Right kidney (tissue), 1 donor: ENCODE measurements at regions not wholly inside any gene's neighbourhood (a gene's known extent, or its start where the extent isn't known, plus 50 kb on each side); places are given as distances from the start of the nearest gene placed in this dataset.
"Not testable (repeated sequence)": the region's sequence is repeated elsewhere in the genome, so short reads cannot be mapped to it uniquely, and the experiment has no call there.

ENCODE experiments used
- DNase-seq: peaks from one replicate; pipeline ENCODE4 v3.0.0-alpha.2; 2016

DNA sequence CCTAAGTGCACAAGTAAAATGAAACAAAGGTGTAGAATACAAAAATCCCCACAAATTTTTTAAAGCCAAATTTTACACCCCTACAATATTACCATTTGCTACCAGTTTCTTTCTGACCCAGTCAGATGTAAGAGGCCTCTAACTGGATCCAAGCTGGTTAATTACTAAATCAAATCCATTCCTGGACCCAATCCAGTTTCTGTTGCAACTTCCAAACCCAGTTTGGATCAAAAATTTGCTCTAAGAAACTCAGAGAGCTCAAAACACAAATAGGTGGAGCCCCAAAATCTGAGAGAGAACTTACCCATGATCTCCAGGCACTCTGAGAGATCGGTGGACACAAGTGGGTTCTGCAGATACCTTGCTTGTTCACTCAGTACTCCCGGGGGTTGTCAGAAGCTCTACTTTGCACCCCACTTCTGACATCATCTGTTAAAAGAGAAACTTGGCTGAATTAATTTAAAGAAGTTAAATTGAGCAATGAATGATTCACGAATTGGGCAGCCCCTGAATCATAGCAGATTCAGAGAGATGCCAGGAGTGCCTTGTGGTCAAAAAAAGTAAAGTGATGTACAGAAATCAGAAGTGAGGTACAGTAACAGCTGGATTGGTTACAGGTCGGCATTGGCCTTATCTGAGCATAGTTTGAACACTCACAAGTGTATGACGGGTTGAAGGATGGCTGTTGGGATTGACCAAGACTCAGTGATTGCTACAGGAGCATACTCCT, 448.0 kb downstream of the KCNT2 start:
- no peak for DNase-seq

DNA sequence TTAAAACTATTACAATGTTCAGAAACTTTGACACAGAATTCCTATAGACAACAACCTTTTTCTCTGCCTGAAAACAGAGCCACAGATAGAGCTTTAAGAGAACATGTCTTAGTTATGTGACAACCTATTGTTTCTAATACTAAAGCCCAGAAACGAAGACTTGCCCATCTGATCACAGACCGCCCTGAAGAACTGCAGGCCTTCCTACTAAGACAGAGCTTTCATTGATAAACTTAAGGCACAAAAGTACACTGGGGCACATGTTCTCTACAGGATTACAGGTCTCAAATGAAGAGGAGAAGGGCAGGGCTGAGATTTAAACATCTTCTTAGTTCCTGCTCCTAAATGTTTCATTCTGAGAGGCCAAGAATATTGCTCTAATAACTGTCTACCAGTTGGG, 452.7 kb downstream of the KCNT2 start:
- no peak for DNase-seq

DNA sequence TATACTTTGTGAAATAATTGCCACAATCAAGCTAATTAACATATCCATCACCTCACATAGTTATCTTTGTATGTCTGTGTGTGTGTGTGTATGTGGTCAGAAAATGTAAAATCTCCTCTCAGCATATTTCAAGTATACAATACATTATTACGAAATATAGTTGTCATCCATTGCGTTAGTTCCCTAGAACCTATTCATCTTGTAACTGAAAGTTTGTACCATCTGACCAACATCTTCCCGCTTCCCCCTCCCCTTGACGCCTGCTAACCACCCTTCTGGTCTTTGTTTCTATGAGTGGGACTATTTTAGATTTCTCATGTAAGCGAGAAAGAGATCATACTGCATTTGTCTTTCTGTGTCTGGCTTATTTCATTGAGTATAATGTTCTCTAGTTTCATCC, 455.3 kb downstream of the KCNT2 start:
- DNase-seq = no peak

DNA sequence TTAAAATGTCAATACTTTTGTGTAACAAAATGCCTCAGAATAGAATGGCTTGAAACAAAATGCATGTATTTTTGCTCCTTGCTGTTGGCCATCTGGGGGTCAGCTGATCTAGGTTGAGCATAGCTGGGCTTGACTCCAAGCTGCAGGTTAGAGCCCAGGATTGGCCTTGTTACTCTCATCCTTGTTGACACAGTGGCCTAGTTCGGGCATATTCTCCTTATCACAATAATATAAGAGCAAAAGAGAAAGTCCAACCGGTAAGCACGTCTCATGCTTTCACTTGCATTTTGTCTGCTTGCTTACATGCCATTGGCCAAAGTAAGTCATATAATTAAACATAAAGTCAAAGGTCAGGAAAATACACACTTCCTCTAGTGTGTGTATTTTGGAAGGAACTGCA, 456.2 kb downstream of the KCNT2 start:
- no peak for DNase-seq

DNA sequence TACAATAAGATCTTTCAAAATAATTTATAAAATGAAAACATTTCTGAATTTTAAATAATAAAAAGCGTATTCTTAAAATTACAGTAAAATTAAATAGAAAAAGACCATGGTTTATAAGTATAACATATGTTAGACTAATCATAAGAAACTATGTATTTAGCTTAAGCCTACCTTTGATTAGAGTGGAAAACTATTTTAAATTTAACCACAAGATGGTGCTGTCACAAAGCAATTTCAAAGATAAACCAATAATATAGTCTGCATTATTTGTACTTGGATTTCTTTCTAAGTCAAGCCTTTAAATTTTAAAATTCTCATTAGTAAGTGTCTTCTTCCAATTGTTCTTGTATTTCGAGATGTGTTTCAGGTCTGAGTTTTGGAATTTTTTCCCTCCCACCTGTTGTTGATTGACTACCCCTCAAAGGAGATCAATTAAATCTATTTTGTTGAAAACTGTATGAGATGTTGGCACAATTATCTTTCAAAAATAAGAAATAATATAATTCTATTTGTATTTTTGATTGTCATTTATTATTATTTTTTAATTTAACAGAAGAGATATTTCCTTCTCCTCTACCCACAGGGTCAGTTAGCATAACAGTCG, 459.8 kb downstream of the KCNT2 start:
- DNase-seq = no peak

DNA sequence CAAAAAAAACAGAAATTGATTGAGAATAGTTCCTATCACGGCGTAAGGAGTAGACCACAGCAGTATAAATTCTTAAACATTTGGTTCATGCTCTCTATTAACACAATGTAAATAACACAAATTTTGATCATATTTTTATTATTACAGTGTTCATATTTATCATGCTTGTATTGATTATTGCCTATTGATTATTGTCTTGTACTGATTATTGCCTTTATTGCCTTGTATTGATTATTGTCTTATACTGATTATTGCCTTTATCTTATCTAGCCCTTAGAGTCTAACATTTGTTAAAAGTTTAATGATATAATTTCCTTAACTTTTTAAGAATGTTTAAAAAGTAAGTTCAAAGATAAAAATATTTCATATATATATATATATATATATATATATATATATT, 460.7 kb downstream of the KCNT2 start:
- no peak for DNase-seq

DNA sequence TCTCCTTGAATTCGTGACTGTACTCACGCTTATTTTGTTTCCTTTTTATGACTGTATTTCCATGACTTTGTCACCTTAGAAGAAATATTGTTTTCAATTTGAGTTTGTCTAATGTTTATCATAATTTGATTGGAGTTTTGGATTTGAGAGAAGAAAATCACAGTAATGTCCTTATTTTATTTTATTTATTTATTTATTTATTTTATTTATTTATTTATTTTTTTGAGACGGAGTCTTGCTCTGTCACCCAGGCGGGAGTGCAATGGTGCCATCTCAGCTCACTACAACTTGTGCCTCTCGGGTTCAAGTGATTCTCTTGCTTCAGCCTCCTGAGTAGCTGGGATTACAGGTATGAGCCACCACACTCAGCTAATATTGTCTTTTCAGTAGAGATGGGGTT, 463.1 kb downstream of the KCNT2 start:
- DNase-seq = not testable (repeated sequence)

DNA sequence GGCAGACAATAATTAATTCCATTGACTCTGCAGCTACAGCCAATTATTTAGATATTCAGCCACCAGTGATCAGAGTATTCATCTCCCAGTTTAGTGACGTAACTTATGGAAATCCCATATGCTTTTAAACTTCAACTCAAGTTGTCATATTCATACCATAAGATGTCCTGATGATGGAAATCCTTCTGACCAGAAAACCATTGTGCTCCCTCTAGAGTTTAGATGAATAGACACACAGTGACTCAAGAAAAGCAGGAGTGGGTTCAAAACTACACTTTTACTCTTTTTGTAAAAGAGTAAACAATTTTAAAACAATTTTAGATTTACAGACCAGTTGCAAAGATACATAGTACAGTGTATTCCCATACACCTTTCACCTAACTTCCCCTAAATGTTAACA, 463.7 kb downstream of the KCNT2 start:
- no peak for DNase-seq

DNA sequence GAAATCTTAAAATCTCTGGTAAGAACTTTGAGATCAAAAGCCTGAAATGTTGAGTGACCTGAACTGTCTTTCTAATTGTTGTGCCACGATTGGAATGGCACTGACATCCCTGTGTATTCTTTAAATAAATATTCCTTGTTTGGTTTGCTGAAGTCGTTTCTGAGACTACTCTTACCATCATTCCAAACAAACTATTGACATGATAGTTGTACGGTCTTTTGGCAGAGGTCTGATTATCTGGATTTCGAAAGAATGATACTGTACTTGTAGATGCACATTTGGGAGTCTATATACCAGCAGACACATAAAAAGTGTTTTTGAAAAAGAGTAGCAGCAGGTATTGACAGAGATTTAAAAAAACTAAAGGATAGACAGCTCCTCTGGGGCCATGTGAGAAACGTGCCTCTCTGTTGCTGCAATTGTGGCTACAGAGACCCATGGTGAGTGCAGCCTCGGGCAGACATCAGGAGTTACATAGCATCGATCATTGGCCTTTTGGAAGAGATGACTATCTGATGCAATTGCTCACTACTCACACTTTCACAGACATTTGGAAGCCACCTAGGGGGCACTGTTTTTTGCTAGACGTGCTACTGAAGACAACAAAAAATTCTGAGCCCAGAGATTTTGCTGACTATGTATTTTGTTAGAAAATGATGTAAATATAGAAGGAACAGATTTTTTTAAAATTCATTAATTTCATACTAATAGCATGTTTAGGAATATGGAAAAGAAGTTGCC, 464.5 kb downstream of the KCNT2 start:
- no peak for DNase-seq

DNA sequence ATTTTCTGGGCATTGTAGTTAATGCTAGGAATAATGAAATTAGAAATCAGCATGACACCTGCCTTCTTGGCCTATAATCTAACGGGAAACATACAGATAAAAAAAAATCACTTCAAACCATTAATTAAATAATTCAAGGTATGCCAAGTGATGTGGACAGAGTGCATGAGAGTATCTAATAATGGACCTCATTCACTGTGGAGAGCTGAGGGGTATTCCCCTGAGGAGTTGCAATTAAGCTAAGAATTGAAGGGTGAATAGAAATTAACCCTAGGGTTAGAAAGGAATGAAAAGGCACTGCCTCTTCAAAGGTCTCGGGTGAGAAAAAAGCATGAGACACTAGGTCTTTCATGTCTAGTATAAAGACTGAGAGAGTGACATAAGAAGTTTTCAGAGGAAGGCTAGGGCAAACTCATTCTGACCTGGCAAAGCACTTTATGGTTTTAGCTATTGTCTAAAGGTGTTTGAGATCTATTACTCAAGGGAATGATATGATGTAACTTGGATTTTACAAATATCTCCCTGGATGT, 466.1 kb downstream of the KCNT2 start:
- no peak for DNase-seq

DNA sequence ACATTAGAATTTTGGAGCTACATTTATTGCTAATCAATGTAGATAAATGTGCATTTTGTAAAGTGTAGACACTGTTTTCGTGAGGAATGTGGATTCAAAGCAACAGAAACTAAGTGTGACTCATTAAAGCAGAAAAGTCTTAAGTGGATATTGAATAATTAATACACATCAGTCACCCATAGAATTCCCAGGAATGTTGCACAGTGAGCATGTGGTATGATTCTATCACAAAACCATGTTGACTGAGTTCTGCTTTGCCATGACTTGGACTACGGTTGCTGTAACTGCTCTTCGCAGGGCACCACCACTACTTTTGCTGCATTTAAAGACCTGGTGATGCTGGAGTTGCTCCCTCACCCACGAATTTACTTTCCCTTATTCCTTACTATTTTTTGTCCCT, 471.8 kb downstream of the KCNT2 start:
- DNase-seq = no peak

DNA sequence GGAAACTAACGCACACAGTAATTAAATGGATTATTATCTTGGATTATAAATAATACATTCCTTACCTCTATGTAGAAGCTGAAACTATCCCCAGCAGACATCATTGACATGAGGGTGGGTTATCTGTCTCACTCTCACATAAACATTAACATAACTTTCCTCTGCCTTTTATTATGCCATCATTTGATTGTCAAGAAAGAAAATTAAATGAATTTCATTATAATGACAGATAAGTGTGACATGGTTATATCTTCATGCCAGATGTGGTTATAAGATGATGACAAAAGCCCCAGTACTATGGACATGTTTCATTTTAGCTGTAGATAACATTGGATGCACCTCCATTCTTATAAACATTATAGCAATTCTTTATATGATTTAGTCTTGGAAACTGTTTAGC, 476.5 kb downstream of the KCNT2 start:
- DNase-seq = no peak

DNA sequence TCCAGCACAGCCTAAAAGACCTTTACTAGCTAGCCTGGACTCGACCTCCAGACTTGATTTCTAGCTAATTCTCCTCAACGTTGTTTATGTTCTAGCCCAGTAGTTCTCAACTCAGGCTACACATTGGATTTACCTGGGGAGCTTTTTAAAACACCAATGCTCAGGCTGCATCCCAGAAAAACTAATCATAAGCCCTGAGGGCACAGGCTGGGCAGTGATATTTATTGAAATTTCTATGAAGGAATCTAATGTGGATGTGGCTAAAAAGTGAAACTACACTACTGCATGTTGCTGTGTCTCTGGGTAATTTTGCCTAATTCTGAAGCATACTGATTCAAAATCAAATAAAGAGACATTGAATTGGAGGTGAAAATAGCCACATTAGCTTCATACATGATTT, 479.4 kb downstream of the KCNT2 start:
- no peak for DNase-seq

DNA sequence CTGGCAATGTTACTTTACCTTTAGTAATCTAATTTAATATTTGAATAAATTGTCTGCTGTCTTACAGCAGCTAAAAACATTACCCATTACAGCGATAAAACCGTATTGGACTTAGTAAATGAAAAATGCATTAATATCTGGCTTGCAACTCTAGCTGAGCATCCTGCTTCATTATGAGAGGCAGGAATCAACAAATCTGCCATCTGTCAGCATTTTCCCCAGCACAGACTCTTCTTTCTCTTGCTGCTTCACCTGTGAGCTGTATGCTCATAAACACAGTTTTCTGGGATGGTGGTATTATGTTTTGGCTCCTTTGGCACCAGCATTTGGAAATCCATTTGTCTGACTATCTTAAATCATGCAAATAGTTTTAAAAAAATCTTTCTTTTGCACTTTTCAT, 487.1 kb downstream of the KCNT2 start:
- DNase-seq = no peak

DNA sequence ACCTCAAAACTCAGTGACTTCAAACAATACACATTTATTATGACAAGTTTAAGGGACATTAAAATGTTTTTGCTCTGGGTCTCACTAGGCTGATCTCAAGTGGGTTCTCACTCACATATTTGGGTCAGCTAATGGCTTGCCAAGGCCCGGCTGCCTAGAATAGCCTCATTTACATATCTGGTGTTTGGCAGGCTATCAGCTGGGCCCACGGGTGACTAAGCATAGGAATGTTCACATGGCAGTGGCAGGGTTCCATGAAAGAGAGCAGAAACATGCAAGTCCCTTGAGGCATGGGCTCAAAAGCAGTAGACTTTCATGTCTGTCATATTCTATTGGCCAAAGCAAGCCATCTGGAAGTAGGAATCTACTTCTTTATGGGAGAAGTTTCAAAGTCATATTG, 492.6 kb downstream of the KCNT2 start:
- no peak for DNase-seq

DNA sequence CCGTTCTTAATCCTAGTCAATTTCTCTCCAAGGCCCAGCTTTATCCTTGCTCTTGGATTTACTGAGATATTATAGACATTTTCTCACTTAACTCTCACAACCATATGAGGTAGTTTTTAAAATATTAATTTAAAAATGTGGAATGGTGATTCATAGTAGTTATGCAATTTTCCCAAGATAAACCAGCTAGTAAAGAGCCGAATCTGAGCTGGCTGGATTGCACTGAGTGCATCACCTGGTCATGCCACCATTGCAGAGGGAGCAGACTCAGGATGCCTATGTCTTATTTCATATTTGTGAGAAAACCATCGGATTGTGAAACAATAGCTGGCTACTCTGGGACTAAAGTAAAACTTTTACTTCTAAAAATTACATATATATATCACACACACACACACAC, 494.0 kb downstream of the KCNT2 start:
- DNase-seq = no peak

DNA sequence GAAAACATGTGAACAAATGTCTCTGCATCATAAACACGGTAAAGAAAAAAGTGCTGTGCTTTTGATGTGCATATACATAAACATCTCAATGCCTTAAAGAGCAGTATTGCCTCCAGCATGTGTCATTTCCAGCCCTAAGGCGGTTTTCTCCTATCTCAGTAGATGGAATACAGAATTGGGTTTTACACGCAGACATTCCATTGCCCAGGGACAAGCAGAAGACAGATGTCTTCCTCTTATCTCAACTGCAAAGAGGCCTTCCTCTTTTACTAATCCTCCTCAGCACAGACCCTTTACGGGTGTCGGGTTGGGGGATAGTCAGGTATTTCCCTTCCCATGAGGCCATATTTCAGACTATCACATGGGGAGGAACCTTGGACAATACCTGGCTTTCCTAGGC, 499.2 kb downstream of the KCNT2 start:
- DNase-seq = not testable (repeated sequence)

DNA sequence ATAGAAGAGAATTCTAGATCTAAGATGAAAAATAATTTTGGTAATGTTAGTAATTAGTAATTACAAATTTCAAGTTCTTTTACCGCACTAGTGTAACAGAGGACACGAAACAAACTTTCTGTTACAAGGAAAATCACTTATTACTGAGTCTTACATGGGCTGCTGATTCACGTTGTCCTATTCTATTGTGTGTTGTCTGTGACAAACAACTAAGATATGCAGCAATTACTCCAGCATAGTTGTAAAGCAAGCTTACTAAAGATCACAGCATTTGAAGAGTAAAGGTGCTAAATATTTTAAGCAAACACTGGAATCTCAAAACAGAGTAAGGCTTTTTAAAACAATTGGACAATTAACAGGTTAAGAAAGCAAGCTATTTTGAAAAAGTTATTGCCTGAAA, 502.3 kb downstream of the KCNT2 start:
- no peak for DNase-seq

DNA sequence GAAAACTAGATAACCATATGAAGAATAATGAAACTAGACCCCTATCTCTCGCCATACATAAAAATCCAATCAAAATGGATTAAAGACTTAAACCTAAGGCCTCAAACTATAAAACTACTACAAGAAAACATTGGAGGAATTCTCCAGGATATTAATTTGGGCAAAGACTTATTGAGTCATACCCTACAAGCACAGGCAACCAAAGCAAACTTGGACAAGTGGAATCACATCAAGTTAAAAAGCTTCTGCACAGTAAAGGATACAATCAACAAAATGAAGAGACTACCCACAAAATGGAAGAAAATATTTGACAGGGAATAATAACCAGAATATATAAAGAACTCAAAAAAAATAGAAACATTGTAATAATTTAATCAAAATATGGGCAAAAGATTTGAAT, 505.4 kb downstream of the KCNT2 start:
- DNase-seq = no peak

DNA sequence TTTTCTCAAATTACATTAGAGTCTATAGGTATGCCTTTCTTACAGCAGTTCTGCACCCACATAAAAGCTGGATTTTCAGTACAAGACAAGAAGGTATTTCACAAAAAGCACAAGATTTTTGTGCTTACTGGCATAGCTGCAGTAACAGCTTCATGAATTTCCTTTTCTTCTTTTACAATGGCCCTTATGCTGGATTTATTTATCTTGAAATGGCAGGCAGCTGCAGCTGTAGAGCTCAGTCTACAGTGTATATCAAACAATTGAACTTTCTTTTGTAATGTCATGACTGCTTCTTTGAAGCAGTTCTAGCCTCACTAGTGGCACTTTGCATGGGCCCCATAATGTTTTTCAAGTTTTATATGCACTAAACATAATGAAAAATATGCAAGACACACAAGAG, 510.2 kb downstream of the KCNT2 start:
- no peak for DNase-seq

DNA sequence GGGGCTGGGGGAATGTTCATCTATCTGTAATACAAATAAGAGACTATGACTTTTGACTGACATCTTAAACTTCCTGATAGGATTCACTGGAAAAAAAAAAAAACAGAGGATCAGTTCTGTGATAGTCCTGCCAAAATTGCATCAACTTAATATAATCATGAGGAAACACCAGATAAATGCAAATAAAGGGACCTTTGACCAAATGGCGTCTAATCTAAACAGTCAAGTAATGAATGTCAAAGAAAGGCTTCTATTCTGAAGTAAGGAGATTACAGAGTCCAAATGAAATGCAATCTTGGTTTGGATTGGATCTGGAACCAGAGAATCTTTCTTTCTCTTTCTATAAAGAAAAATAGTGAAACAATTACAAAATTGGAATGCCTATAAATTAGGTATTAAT, 513.4 kb downstream of the KCNT2 start:
- no peak for DNase-seq

DNA sequence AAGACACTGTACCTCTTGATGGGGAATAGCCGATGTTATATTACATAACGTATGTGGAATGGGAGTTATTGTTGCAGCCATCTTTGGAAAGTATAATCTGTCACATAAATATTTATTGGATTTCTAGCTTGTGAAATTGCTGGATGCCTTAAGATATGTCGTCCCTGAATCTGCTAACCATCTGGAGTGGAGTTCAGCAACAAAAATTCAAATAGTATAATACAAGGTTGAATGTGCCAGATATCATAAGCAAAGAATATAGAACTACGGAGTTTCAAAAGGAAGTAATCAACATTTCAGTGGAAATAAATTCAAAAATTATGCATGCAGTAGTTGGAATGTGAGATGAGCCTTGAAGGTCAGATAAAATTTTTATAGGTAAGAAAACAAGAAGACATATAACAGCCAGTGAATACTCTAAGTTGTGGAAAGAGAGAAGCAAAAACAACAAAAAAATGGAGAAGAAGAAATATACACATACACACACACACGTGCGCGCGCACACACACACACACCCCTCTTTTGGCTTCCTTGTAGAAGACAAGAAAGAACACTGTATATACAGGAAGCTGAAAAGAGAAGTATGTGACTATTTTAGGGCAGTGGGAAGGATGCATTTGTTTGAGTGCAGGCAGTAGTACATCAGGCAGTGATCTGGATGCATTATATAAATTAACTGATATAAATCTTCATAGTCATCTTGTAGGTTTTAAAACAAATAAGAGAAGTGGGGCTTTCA, 516.7 kb downstream of the KCNT2 start:
- DNase-seq = no peak

DNA sequence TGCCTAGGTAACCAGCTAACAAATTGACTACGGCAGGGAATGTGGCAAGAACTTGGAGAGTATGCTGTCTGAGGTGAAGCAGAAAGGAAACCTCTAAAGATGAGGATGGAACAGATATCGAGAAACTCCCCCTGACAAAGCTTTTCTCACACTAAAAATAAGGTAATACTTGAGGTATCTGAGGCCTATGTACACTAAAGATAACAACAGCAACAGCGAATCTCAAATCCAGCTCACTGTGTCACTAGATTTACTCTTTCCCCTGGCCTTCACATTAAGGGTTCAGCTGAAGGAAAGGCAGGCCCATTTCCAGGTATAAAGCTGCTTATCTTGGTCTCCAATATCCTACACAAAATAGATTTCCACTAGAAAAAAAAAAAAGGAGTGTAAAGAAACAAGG, 518.0 kb downstream of the KCNT2 start:
- no peak for DNase-seq
